ENCODE measurements at regions not wholly inside any gene's neighbourhood (a gene's known extent, or its start where the extent isn't known, plus 50 kb on each side); places are given as distances from the start of the nearest gene placed in this dataset.

- no peak overlapping the region for H3K4me3 Mint-ChIP-seq (ENCODE audit: low read depth, unreplicated experiment)
- no peaks in the 10 kb centered on the region for H3K36me3 Mint-ChIP-seq (ENCODE audit: insufficient read depth, unreplicated experiment)
- no peak for TF ChIP-seq CTCF (IDR thresholded peaks at IDR 0.05; ENCODE audit: unreplicated experiment)
- no peak for DNase-seq
- no TSS peak for BruUV-seq (replicated peaks)
- CTCF ChIA-PET: interaction anchor here (0.7 kb wide), 1 partner anchor 633 kb away, joined by 5 read pairs; no protein-coding TSS in a partner anchor
- H3K4me1 Mint-ChIP-seq (ENCODE audit: low read depth, unreplicated experiment): peaks cover 8% of the 10 kb centered on the region
- intact Hi-C loops (cut with micrococcal nuclease; ENCODE audit: unreplicated experiment): no loop called here
- H3K27ac Mint-ChIP-seq (ENCODE audit: unreplicated experiment): no peak overlapping the region
- no peaks in the 10 kb centered on the region for H3K27me3 Mint-ChIP-seq (ENCODE audit: unreplicated experiment)
- peaks cover 8% of the 10 kb centered on the region for H3K9me3 Mint-ChIP-seq (ENCODE audit: low read depth, unreplicated experiment)
Observed at GRCh38 chr3:5726621-5727020, 539.1 kb downstream of the EDEM1 start.

GRCh38 chr3:5727743-5728484 lies 540.4 kb downstream of the EDEM1 start:
- Mint-ChIP-seq H3K9me3 (ENCODE audit: low read depth, unreplicated experiment) (peaks cover 8% of the 10 kb centered on the region), H3K36me3 (ENCODE audit: insufficient read depth, unreplicated experiment) (no peaks in the 10 kb centered on the region), H3K27ac (ENCODE audit: unreplicated experiment) (no peak overlapping the region), H3K4me3 (ENCODE audit: low read depth, unreplicated experiment) (no peak overlapping the region), H3K27me3 (ENCODE audit: unreplicated experiment) (no peaks in the 10 kb centered on the region), H3K4me1 (ENCODE audit: low read depth, unreplicated experiment) (peaks cover 8% of the 10 kb centered on the region)
- TF ChIP-seq CTCF (IDR thresholded peaks at IDR 0.05; ENCODE audit: unreplicated experiment): no peak
- no TSS peak for BruUV-seq (replicated peaks)
- no peak for DNase-seq
- intact Hi-C loops (cut with micrococcal nuclease; ENCODE audit: unreplicated experiment): no loop called here
- CTCF ChIA-PET: no interaction called here

- Mint-ChIP-seq H3K27ac (ENCODE audit: unreplicated experiment) (no peak overlapping the region), H3K27me3 (ENCODE audit: unreplicated experiment) (no peaks in the 10 kb centered on the region), H3K9me3 (ENCODE audit: low read depth, unreplicated experiment) (peaks cover 8% of the 10 kb centered on the region), H3K4me3 (ENCODE audit: low read depth, unreplicated experiment) (no peak overlapping the region), H3K36me3 (ENCODE audit: insufficient read depth, unreplicated experiment) (no peaks in the 10 kb centered on the region), H3K4me1 (ENCODE audit: low read depth, unreplicated experiment) (peaks cover 8% of the 10 kb centered on the region)
- TF ChIP-seq CTCF (IDR thresholded peaks at IDR 0.05; ENCODE audit: unreplicated experiment): no peak
- CTCF ChIA-PET: no interaction called here
- intact Hi-C loops (cut with micrococcal nuclease; ENCODE audit: unreplicated experiment): loop anchor here (1.0 to 5.0 kb wide), 2 partner anchors 8 to 423 kb away; no protein-coding TSS in a partner anchor
- no peak for DNase-seq
- no TSS peak for BruUV-seq (replicated peaks)
Observed at GRCh38 chr3:5729852-5730251, 542.3 kb downstream of the EDEM1 start.

GRCh38 chr3:5731100-5731499 lies 543.6 kb downstream of the EDEM1 start:
- Mint-ChIP-seq H3K27me3 (ENCODE audit: unreplicated experiment) (no peaks in the 10 kb centered on the region), H3K36me3 (ENCODE audit: insufficient read depth, unreplicated experiment) (no peaks in the 10 kb centered on the region), H3K4me1 (ENCODE audit: low read depth, unreplicated experiment) (peaks cover 8% of the 10 kb centered on the region), H3K27ac (ENCODE audit: unreplicated experiment) (no peak overlapping the region), H3K4me3 (ENCODE audit: low read depth, unreplicated experiment) (no peak overlapping the region), H3K9me3 (ENCODE audit: low read depth, unreplicated experiment) (peaks cover 8% of the 10 kb centered on the region)
- CTCF ChIA-PET: no interaction called here
- no peak for DNase-seq
- no peak for TF ChIP-seq CTCF (IDR thresholded peaks at IDR 0.05; ENCODE audit: unreplicated experiment)
- BruUV-seq (replicated peaks): no TSS peak
- intact Hi-C loops (cut with micrococcal nuclease; ENCODE audit: unreplicated experiment): loop anchor here (1.0 to 5.0 kb wide), 2 partner anchors 305 to 424 kb away; no protein-coding TSS in a partner anchor

Data from Calu3 (cell line).